K562 (cell line): ENCODE measurements at regions not wholly inside any gene's neighbourhood (a gene's known extent, or its start where the extent isn't known, plus 50 kb on each side); places are given as distances from the start of the nearest gene placed in this dataset.

Experiments used
- ATAC-seq: fragments of 200-7000 bp; cut with Tn5 transposase; 3 replicates; pipeline ENCODE4 v1.9.1; 2020; ENCODE audit warnings: moderate library complexity
- BruUV-seq: library from RNA; stranded (reverse); fragments of 400-500 nt; replicated peaks from 2 replicates; lab custom pipeline; 2021; lab: Mats Ljungman, UMichigan
- CTCF ChIA-PET: fragments of 300-600 bp; formaldehyde crosslinking; extraction: SDS; loops from one replicate; lab custom pipeline; 2021; ENCODE audit warnings: low intra/inter-chr PET ratio; lab: Yijun Ruan, JAX
- POLR2A ChIA-PET: fragments of 300-600, 350-650 bp; sonication (Branson Sonifier 250); formaldehyde crosslinking; extraction: SDS; loops from one replicate; lab custom pipeline; 2021; ENCODE audit warnings: antibody characterized with exemption, inconsistent platforms; lab: Yijun Ruan, JAX
- DNase-seq, 4 experiments: peaks; one replicate each; pipeline versions ENCODE4 v3.0.0 to v3.0.0-alpha.2; 2011 to 2018; ENCODE audit warnings: low spot score in 3 of 4, mixed read lengths in 3 of 4; ENCODE audit errors: extremely low read depth in 1 of 4
- FAIRE-seq: peaks from 2 replicates; lab custom pipeline; 2011; peaks lifted over from hg19 to GRCh38; lab: Jason Lieb, UNC
- H2AFZ ChIP-seq: 2 replicates; pipeline ENCODE4 v1.6.0; 2011; ENCODE audit warnings: low read depth, low read length, control low read depth, inconsistent platforms
- H3K27ac ChIP-seq: fragments of 200-600 bp; 3 replicates; pipeline ENCODE4 v1.8.0; 2011; ENCODE audit warnings: low read depth, mild to moderate bottlenecking, control low read depth, inconsistent platforms, low read length, moderate library complexity, mixed read lengths; ENCODE audit errors: extremely low read depth
- H3K27me3 ChIP-seq, 2 experiments: fragments of 300-600 bp in 1 of 2; 2 replicates in 1 of 2; 3 replicates in 1 of 2; pipeline versions ENCODE4 v1.6.0 to v1.8.0; 2011; ENCODE audit warnings: inconsistent platforms in 2 of 2, low read length in 2 of 2, mild to moderate bottlenecking in 1 of 2, mixed read lengths in 1 of 2, moderate library complexity in 1 of 2; ENCODE audit not compliant: control insufficient read depth in 2 of 2, insufficient read depth in 2 of 2
- H3K36me3 ChIP-seq: fragments of 300-600 bp; 3 replicates; pipeline ENCODE4 v1.8.0; 2011; ENCODE audit warnings: mild to moderate bottlenecking, low read length, inconsistent platforms; ENCODE audit not compliant: control insufficient read depth, insufficient read depth
- H3K4me1 ChIP-seq, 2 experiments: fragments of 200-600 bp in 1 of 2; replicated peaks in 1 of 2; 2 replicates in 1 of 2; 3 replicates in 1 of 2; pipeline versions ENCODE4 v1.5.1 to v1.8.0; 2011; ENCODE audit warnings: inconsistent platforms in 2 of 2, low read length in 2 of 2, mild to moderate bottlenecking in 1 of 2, mixed read lengths in 1 of 2, moderate library complexity in 1 of 2; ENCODE audit not compliant: control insufficient read depth in 2 of 2, insufficient read depth in 2 of 2
- H3K4me2 ChIP-seq: 2 replicates; pipeline ENCODE4 v1.6.1; 2011; ENCODE audit warnings: low read length, control low read depth, inconsistent platforms, mixed read lengths; ENCODE audit not compliant: insufficient read depth
- H3K4me3 ChIP-seq: fragments of 200-600 bp; sonication (generic), shearing (Covaris generic); 2 replicates; pipeline ENCODE4 v1.5.1; 2016; ENCODE audit warnings: control low read depth, inconsistent platforms
- H3K79me2 ChIP-seq: fragments of 200-600 bp; 3 replicates; pipeline ENCODE4 v1.8.0; 2011; ENCODE audit warnings: low read length, inconsistent platforms; ENCODE audit not compliant: control insufficient read depth, insufficient read depth
- H3K9ac ChIP-seq, 2 experiments: 2 replicates each; pipeline versions ENCODE4 v1.6.0 to v1.6.1; 2011; ENCODE audit warnings: low read depth in 2 of 2, low read length in 2 of 2, control low read depth in 1 of 2, inconsistent platforms in 1 of 2, mild to moderate bottlenecking in 1 of 2, mixed read lengths in 1 of 2; ENCODE audit not compliant: insufficient read depth in 1 of 2
- H3K9me1 ChIP-seq: one replicate; pipeline ENCODE4 v1.6.0; 2011; ENCODE audit warnings: inconsistent platforms, mild to moderate bottlenecking, low read length, moderate library complexity; ENCODE audit not compliant: control insufficient read depth, insufficient read depth
- H3K9me3 ChIP-seq: replicated peaks from 2 replicates; pipeline ENCODE4 v1.5.1; 2011; ENCODE audit warnings: low read depth, low read length, inconsistent platforms; ENCODE audit not compliant: control insufficient read depth, insufficient read depth
- H4K20me1 ChIP-seq: replicated peaks from 2 replicates; pipeline ENCODE4 v1.6.1; 2011; ENCODE audit warnings: low read length, inconsistent platforms, mixed read lengths; ENCODE audit not compliant: control insufficient read depth, insufficient read depth
- ATF7 ChIP-seq: fragments of 450-650 bp; IDR thresholded peaks from 2 replicates; pipeline ENCODE4 v1.7.1; 2014; ENCODE audit warnings: mild to moderate bottlenecking, moderate library complexity
- BDP1 ChIP-seq: IDR thresholded peaks from 3 replicates; pipeline ENCODE4 v1.6.1; 2011; ENCODE audit not compliant: insufficient read length, insufficient read depth
- EZH2 ChIP-seq: IDR thresholded peaks from 2 replicates; pipeline ENCODE4 v1.6.1; 2012; ENCODE audit warnings: low read depth, mild to moderate bottlenecking, inconsistent platforms, low read length, borderline replicate concordance
- FOXM1 ChIP-seq, 2 experiments: fragments of 450-650 bp in 1 of 2; sonication (generic) in 1 of 2; formaldehyde crosslinking in 1 of 2; IDR thresholded peaks; 2 replicates each; pipeline versions ENCODE4 v1.6.1 to v1.9.0; 2017 to 2022; ENCODE audit warnings: low read depth in 2 of 2, mild to moderate bottlenecking in 2 of 2, missing genetic modification reagents in 1 of 2, moderate library complexity in 1 of 2
- IFI16 ChIP-seq: fragments of 250-450 bp; sonication (Bioruptor Pico); IDR thresholded peaks from 2 replicates; pipeline ENCODE4 v2.1.2; 2022; ENCODE audit warnings: mild to moderate bottlenecking, inconsistent platforms
- KHSRP ChIP-seq: fragments of 450-650 bp; IDR thresholded peaks from 2 replicates; pipeline ENCODE4 v1.6.1; 2017
- SIX5 ChIP-seq, 2 experiments: IDR thresholded peaks; 2 replicates each; pipeline ENCODE4 v1.6.1; 2011; ENCODE audit warnings: low read length in 2 of 2, borderline replicate concordance in 1 of 2, low read depth in 1 of 2, mild to moderate bottlenecking in 1 of 2, moderate library complexity in 1 of 2; ENCODE audit not compliant: insufficient read depth in 1 of 2
- ZBTB43 ChIP-seq: sonication (generic); formaldehyde crosslinking; IDR thresholded peaks from 2 replicates; pipeline ENCODE4 v1.8.0; 2023; ENCODE audit warnings: mild to moderate bottlenecking, missing genetic modification reagents
- WGBS: fragments of 100-300 bp; shearing (Covaris generic); methylation state at CpG from one replicate; pipeline ENCODE4 v1.1.6; 2016; ENCODE audit warnings: low coverage, mixed read lengths; ENCODE audit not compliant: insufficient coverage; ENCODE audit errors: missing lambda C conversion rate; 5-methylcytosine and 5-hydroxymethylcytosine counted together
- in situ Hi-C: fragments of 300-500 bp; cut with MboI; formaldehyde crosslinking; loops from 4 replicates; pipeline ENCODE4 v1.15.0; 2018; ENCODE audit warnings: inconsistent platforms, mixed read lengths
- intact Hi-C: fragments of 100-400 bp; cut with micrococcal nuclease; formaldehyde crosslinking; loops from 2 replicates; pipeline ENCODE4 v1.14.2; 2022
- TF ChIP-seq, protein P1 (sequence below): fragments of 450-650 bp; IDR thresholded peaks from 2 replicates; pipeline ENCODE4 v1.6.1; 2017; ENCODE audit warnings: antibody characterized with exemption, mild to moderate bottlenecking
- TF ChIP-seq, protein P2 (sequence below): sonication (generic); formaldehyde crosslinking; IDR thresholded peaks from 2 replicates; pipeline ENCODE4 v1.8.1; 2023; ENCODE audit warnings: missing genetic modification reagents, mild to moderate bottlenecking, borderline replicate concordance

GRCh38 chr5:103424026-103424425 lies 138.6 kb downstream of the NUDT12 start:
- ChIA-PET POLR2A (no interaction called here), CTCF (no interaction called here)
- intact Hi-C loops (no loop called here), in situ Hi-C loops (no loop called here)
- Histone ChIP-seq H3K36me3 (no peaks in the 10 kb centered on the region), H3K9ac (no peak overlapping the region), H3K4me2 (no peak overlapping the region), H3K4me3 (no peak overlapping the region), H3K9me1 (no peaks in the 10 kb centered on the region), H4K20me1 (no peaks in the 10 kb centered on the region), H3K4me1 (no peaks in the 10 kb centered on the region), H3K9me3 (no peaks in the 10 kb centered on the region), H3K27ac (no peak overlapping the region), H3K79me2 (no peaks in the 10 kb centered on the region), H2AFZ (no peak overlapping the region)
- no peak for DNase-seq
- no TSS peak for BruUV-seq
- no peak for FAIRE-seq
- ATAC-seq = no peak
- WGBS = 2% methylated on average over 2 of the region's 2 CpGs
- TF ChIP-seq FOXM1 (IDR thresholded peaks at IDR 0.05; ENCODE audit: low read depth) (no peak), FOXM1 (CRISPR knock-in tag; IDR thresholded peaks at IDR 0.05; ENCODE audit: low read depth) (no peak), KHSRP (no peak), ZBTB43 (CRISPR knock-in tag) (no peak), SIX5 (IDR thresholded peaks at IDR 0.05; ENCODE audit: borderline replicate concordance in 1 of 2, insufficient read depth in 1 of 2, low read depth in 1 of 2, low read length in 2 of 2) (no peak), ATF7 (no peak), IFI16 (CRISPR knock-in tag) (no peak), EZH2 (no peak), BDP1 (no peak)
- TF ChIP-seq, protein P1, sequence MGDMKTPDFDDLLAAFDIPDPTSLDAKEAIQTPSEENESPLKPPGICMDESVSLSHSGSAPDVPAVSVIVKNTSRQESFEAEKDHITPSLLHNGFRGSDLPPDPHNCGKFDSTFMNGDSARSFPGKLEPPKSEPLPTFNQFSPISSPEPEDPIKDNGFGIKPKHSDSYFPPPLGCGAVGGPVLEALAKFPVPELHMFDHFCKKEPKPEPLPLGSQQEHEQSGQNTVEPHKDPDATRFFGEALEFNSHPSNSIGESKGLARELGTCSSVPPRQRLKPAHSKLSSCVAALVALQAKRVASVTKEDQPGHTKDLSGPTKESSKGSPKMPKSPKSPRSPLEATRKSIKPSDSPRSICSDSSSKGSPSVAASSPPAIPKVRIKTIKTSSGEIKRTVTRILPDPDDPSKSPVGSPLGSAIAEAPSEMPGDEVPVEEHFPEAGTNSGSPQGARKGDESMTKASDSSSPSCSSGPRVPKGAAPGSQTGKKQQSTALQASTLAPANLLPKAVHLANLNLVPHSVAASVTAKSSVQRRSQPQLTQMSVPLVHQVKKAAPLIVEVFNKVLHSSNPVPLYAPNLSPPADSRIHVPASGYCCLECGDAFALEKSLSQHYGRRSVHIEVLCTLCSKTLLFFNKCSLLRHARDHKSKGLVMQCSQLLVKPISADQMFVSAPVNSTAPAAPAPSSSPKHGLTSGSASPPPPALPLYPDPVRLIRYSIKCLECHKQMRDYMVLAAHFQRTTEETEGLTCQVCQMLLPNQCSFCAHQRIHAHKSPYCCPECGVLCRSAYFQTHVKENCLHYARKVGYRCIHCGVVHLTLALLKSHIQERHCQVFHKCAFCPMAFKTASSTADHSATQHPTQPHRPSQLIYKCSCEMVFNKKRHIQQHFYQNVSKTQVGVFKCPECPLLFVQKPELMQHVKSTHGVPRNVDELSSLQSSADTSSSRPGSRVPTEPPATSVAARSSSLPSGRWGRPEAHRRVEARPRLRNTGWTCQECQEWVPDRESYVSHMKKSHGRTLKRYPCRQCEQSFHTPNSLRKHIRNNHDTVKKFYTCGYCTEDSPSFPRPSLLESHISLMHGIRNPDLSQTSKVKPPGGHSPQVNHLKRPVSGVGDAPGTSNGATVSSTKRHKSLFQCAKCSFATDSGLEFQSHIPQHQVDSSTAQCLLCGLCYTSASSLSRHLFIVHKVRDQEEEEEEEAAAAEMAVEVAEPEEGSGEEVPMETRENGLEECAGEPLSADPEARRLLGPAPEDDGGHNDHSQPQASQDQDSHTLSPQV = no peak
- TF ChIP-seq, protein P2, sequence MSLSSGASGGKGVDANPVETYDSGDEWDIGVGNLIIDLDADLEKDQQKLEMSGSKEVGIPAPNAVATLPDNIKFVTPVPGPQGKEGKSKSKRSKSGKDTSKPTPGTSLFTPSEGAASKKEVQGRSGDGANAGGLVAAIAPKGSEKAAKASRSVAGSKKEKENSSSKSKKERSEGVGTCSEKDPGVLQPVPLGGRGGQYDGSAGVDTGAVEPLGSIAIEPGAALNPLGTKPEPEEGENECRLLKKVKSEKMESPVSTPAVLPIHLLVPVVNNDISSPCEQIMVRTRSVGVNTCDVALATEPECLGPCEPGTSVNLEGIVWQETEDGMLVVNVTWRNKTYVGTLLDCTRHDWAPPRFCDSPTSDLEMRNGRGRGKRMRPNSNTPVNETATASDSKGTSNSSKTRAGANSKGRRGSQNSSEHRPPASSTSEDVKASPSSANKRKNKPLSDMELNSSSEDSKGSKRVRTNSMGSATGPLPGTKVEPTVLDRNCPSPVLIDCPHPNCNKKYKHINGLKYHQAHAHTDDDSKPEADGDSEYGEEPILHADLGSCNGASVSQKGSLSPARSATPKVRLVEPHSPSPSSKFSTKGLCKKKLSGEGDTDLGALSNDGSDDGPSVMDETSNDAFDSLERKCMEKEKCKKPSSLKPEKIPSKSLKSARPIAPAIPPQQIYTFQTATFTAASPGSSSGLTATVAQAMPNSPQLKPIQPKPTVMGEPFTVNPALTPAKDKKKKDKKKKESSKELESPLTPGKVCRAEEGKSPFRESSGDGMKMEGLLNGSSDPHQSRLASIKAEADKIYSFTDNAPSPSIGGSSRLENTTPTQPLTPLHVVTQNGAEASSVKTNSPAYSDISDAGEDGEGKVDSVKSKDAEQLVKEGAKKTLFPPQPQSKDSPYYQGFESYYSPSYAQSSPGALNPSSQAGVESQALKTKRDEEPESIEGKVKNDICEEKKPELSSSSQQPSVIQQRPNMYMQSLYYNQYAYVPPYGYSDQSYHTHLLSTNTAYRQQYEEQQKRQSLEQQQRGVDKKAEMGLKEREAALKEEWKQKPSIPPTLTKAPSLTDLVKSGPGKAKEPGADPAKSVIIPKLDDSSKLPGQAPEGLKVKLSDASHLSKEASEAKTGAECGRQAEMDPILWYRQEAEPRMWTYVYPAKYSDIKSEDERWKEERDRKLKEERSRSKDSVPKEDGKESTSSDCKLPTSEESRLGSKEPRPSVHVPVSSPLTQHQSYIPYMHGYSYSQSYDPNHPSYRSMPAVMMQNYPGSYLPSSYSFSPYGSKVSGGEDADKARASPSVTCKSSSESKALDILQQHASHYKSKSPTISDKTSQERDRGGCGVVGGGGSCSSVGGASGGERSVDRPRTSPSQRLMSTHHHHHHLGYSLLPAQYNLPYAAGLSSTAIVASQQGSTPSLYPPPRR (CRISPR knock-in tag) = no peak
- TF ChIP-seq, all 486 proteins: peak for 0
- H3K27me3 ChIP-seq = no peaks in the 10 kb centered on the region
